GM19438 (cell line): ENCODE measurements at regions not wholly inside any gene's neighbourhood (a gene's known extent, or its start where the extent isn't known, plus 50 kb on each side); places are given as distances from the start of the nearest gene placed in this dataset.
"Not testable (repeated sequence)": the region's sequence is repeated elsewhere in the genome, so short reads cannot be mapped to it uniquely, and the experiment has no call there.

Experiments
- ATAC-seq: cut with Tn5 transposase; IDR thresholded peaks from one replicate; pipeline ENCODE4 v1.9.1; 2021; ENCODE audit warnings: low read depth; ENCODE audit not compliant: unreplicated experiment

- ATAC-seq: no peak
Measured at GRCh38 chr10:3662775-3663174, 122.2 kb downstream of the KLF6 start.

- no peak for ATAC-seq
Measured at GRCh38 chr10:3661271-3661670, 123.7 kb downstream of the KLF6 start.

DNA sequence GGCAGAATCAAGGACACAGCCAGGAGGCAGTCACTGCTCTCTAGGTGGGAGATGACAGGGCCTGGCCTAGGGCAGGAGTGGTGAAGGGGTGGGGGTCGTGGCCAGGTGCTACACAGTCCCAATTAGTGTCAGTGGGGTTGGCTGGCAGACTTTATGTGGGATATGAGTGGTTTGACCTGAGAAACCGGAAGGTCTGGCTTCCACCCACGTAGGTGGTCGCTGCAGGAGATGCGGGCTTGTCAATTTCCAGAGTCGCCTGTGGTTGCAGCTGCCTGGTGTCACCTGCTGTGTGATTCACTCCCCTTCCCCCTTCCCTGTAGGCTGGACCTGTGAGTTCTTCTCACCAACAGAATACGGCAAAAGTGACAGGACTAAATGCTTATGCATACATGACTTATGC, 124.3 kb downstream of the KLF6 start:
- ATAC-seq: no peak

DNA sequence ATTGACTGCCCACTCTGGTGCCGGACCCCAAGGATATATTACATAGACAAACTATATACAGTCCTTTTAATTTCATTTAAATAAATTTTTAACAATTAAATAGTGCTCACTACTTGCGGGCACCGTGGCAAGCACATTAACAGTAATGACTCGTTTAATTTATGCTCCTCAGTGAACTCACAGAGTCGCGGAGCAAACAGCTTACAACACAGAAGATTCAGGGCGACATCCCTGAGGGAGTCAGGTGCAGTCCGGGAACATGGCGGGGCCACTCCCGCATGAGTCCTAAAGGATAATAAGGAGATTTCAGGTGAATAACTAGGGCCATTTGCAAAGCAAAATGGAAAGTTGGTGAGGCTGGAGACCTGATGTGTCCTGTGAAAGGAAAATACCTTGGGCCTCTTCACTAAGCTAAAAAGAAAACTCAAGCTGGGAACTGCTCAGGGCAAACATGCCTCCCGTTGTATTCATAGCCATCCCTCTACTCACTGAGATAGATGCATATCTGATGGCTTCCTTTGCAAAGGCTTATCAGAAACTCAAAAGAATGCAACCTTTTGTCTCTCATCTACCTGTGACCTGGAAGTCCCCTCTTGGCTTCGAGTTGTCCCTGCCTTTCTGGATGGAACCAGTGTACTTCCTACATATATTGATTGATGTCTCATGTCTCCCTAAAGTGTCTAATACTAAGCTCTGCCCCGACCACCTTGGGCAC, 125.6 kb downstream of the KLF6 start:
- no peak for ATAC-seq

DNA sequence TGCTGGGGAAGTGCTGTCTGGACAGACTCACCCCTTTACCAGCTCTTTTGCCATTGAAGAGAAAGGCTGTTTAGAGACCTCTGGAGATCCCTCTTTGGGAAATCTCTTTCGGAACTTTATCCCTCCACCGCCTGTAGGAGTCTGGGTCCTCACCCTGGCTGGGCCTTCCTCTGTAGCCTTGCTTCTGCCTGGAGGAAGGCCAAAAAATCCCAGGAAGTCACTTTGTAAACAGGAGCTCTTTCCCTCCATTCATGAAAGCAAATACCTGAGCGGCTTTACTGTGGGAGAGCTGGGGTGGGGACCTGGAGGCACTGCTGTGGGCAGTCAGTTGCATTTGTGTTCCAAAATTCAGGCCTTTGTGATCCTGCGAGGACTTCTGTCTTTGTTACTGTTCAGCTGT, 126.2 kb downstream of the KLF6 start:
- no peak for ATAC-seq

- no peak for ATAC-seq
Measured at GRCh38 chr10:3656214-3656613, 128.8 kb downstream of the KLF6 start.

- no peak for ATAC-seq
Measured at GRCh38 chr10:3655528-3655927, 129.5 kb downstream of the KLF6 start.

DNA sequence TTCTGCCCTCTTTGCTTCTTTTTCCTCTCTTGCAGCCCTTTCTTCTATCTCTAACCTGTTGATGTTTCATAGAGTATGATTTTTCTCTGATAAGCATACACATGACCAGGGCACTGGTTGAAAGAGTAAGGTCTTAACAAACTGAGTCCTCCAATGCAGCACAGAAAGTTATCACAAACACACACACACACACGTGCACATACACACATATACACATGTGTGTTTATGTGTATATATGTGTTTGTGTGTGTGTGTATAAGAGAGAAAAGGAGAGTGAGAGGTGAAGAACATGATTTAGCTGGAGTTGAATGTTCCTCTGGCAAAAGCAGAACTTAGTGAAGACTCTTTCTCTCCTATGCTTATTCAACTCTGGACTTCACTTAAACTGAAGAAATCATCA, 130.0 kb downstream of the KLF6 start:
- no peak for ATAC-seq

DNA sequence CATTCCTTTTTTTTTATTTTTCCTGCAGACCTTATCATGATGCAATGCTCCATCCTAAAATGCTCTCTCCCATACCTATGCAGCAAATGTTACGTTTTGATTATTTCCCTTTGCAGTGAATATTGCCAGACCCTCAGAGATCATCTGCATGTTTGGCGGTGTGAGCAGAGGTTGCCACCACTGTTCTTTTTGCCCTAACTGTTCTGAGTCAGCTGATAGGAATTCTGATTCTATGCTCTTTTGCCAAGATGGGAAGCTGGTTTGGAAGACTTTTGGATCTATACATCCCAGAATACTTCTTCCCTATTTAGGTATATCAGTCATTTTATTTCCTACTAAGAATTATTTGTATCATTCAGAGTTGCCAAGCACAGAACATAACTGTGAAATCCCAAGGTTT, 130.5 kb downstream of the KLF6 start:
- no peak for ATAC-seq

GRCh38 chr10:3653303-3653702, 131.7 kb downstream of the KLF6 start:
- ATAC-seq: not testable (repeated sequence)

DNA sequence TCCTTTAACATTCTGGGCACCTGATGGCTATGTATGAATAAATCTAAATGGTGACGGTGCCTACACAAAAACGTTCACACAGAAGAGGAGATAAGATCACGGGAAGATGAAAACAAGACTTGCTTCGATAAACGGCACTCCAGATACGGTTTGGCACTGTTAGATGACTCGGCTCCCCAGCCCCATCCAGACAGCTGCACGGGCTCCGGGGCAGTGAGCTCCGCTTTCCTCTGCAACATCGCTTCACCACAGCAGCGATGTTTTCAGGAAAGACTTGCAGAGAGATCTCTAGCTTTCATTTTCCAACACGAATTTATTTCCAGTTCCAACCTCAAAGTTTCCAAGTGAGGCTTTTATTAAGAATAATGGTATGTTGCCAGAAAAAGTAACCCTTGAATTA, 132.1 kb downstream of the KLF6 start:
- no peak for ATAC-seq

GRCh38 chr10:3651969-3652653, 132.9 kb downstream of the KLF6 start:
- ATAC-seq: no peak

DNA sequence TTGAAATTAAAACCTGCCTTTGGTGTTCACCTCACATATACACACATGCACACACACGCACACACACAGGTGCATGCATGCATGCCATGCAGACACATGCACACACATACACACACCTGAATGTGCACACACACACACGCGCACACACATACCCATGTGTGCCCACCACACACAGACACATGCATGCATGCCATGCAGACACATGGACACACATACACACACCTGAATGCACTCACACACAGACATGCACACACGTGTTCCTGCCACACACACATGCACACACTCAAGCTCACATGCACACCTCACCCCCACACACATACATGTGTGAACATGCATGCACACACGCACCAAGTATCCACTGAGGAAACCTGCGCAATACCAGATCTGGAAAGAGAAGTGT, 136.4 kb downstream of the KLF6 start:
- no peak for ATAC-seq

GRCh38 chr10:3648170-3648569, 136.8 kb downstream of the KLF6 start:
- ATAC-seq: no peak

DNA sequence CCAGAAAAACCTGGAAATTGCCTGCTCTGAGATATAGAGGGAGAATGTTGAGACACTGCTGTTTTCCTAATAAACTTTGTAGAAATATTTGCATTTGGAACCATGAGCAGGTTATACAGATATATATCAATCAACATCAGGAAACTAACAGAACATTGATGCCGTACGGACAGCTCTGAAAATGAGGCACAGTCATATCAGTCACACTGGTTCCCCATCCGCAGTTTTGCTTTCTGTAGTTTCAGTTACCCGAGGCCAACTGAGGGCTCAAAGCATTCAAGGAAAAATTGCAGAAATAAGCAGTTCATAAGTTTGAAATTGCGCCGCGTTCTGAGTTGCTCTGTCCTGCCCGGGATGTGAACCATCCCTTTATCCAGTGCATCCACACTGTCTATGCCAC, 137.9 kb downstream of the KLF6 start:
- peak; percentile 58 for ATAC-seq

DNA sequence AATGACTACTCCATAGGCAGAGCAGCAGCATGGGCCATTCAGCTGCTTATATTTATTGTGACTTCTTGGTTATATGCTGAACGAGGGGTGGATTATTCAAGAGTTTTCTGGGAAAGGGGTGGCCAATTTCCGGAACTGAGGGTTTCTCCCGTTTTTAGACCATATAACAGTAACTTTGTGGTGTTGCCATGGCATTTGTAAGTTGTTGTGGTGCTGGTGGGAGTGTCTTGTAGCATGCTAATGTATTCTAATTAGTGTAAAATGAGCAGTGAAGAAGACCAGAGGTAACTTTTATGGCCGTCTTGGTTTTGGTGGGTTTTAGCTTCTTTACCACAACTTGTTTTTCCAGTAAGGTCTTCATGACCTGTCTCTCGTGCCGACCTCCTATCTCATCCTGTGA, 139.6 kb downstream of the KLF6 start:
- no peak for ATAC-seq

- no peak for ATAC-seq
Measured at GRCh38 chr10:3640816-3641215, 144.2 kb downstream of the KLF6 start.

DNA sequence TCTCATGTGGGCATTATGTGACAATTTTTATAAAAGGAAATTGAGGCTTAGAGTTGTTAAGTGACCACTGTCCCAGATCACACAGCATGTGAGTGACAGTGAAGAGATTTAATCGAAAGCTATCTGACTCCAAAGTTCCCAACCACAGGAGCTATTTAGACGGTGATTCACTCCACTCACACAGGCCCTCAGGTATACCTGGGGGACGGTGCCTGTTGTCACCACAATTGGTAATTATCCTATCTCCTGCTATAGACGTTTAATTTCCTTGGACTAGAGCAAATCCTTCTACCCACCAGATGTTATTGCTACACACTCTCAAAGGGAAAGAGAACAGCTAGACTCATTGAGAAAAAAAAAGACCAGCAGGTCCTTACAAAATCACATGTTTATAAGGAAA, 145.5 kb downstream of the KLF6 start:
- no peak for ATAC-seq

DNA sequence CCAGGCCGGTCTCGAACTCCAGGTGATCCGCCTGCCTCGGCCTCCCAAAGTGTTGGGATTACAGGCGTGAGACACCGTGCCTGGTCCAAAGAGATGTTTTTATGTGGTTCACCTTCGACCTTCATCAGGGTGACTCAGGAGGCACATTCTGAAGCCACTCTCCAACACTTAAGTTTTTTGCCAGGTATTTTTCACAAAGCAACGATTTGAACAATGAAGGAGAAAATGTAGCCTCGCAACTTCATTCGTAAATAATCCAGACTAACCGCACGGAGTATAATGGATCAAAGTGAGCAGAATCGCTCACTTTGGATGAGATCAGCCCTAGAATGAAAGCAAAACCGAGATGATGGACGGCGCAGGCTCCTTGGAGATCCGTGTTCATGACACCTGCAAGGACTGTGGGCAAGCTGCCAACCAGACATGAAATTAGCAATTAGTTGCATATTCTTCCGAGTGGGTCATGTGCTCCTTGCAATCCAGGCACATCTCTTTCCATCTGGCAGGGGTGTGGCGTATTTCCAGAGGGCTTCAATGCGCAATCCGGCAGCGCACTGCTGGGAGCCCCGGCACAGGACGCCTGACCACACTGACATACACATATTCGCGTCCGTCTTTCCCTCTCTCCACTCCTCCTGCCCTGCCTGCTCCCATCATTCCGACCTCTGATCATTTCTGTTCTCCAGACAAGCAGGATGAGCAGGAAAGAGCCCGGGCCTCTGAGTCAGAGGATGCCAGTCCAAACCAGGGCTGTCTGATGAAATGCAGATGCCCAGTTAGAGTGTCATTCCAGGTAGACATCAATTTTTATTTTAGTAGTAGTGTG, 148.4 kb downstream of the KLF6 start:
- ATAC-seq: no peak

DNA sequence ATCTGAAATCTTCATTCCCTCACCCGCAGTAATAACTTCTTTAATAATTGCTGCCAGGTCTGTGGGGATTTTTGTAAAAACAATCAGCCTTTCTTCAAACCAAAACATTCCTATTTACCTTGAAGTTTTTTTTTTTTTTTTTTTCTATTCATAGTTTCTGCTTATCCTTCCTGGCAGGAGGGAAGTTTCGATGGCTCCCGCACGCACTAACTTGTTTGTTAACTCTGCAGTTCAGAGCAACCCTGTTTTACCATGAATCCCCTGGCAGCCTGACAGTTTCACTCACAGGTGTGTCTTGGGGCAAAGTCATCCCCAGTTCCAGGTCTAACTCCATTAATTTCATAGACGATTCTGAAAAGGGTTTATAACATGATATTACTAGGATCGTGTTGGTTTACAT, 149.3 kb downstream of the KLF6 start:
- no peak for ATAC-seq

- ATAC-seq: no peak
Measured at GRCh38 chr10:3635211-3635671, 149.8 kb downstream of the KLF6 start.
